ENCODE measurements at regions not wholly inside any gene's neighbourhood (a gene's known extent, or its start where the extent isn't known, plus 50 kb on each side); places are given as distances from the start of the nearest gene placed in this dataset.

- no peak for TF ChIP-seq CTCF (IDR thresholded peaks at IDR 0.05)
- WGBS, 2 donors: 65 to 70% methylated on average over 3 of the region's 3 CpGs
Measured at GRCh38 chr1:90092441-90092840, 97.5 kb downstream of the ZNF326 start.

More at GRCh38 chr1:90092441-90092840, 97.5 kb downstream of the ZNF326 start:
- H3K36me3 ChIP-seq: no peaks in the 10 kb centered on the region
- H3K27me3 ChIP-seq: no peaks in the 10 kb centered on the region
- FAIRE-seq (no peak), DNase-seq (no peak), ATAC-seq (no peak)
- intact Hi-C loops (cut with DNase I): no loop called here
- H3K27ac ChIP-seq: no peak overlapping the region
- no peaks in the 10 kb centered on the region for H3K9me3 ChIP-seq
- no peaks in the 10 kb centered on the region for H3K4me1 ChIP-seq
- H3K4me3 ChIP-seq: no peak overlapping the region

All from pancreas (tissue), 10 donors.